HFFc6 (cell line): ENCODE measurements at regions not wholly inside any gene's neighbourhood (a gene's known extent, or its start where the extent isn't known, plus 50 kb on each side); places are given as distances from the start of the nearest gene placed in this dataset.

Experiments used
- DNase-seq: peaks from one replicate; pipeline ENCODE4 v3.0.0-alpha.2; 2018
- H3K27ac Mint-ChIP-seq: 2 replicates; pipeline ENCODE4 v1.8.0; 2020; ENCODE audit warnings: mild to moderate bottlenecking, mixed read lengths
- H3K27me3 Mint-ChIP-seq: 2 replicates; pipeline ENCODE4 v1.8.0; 2021; ENCODE audit warnings: mild to moderate bottlenecking, moderate library complexity, mixed read lengths; ENCODE audit not compliant: insufficient read depth
- H3K36me3 Mint-ChIP-seq: 2 replicates; pipeline ENCODE4 v1.8.0; 2021; ENCODE audit warnings: low read depth, mixed read lengths
- H3K4me1 Mint-ChIP-seq: 2 replicates; pipeline ENCODE4 v1.8.0; 2020; ENCODE audit warnings: low read depth, mixed read lengths
- H3K4me3 Mint-ChIP-seq: 2 replicates; pipeline ENCODE4 v1.8.0; 2020; ENCODE audit warnings: mild to moderate bottlenecking, moderate library complexity, mixed read lengths
- H3K9me3 Mint-ChIP-seq: 2 replicates; pipeline ENCODE4 v1.8.0; 2020; ENCODE audit warnings: mild to moderate bottlenecking, mixed read lengths
- TF ChIP-seq, protein P1 (sequence below): fragments of 200-600 bp; sonication (generic); IDR thresholded peaks from 2 replicates; pipeline ENCODE4 v1.5.0; 2021; ENCODE audit warnings: antibody characterized with exemption, mild to moderate bottlenecking

DNA sequence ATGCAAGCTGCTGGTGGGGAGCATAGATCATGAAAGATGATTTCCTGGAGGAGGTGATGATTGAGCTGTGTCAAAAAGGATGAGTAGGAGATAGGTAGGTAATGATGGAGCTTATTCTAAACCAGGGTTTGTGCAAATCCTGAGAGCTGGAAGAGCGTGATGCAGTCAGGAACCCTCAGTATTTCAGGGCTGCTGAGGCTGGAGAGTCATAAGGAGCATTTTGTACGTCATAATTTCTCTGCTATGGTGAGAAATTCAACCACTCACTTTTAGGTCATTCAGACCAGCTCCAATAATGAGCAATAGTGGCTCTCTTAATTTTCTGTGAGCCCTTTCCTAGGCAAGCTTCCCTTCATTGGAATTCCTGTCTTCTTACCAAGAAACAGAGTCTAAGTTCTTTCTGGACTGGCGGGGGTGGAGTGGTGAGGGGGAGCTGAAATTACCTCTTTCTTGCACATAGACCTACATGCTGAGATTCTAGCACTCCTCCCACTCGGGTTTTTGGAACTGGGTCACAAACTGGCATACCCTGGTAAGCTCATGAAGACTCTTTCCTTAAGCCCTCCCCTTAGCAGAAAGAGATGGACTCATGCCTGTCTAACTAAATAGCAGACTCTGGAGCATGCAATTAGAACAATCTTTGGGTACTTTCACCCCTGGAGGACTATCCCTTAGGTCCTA, 62.2 kb upstream of the MYCBP2 start:
- no peak for DNase-seq

DNA sequence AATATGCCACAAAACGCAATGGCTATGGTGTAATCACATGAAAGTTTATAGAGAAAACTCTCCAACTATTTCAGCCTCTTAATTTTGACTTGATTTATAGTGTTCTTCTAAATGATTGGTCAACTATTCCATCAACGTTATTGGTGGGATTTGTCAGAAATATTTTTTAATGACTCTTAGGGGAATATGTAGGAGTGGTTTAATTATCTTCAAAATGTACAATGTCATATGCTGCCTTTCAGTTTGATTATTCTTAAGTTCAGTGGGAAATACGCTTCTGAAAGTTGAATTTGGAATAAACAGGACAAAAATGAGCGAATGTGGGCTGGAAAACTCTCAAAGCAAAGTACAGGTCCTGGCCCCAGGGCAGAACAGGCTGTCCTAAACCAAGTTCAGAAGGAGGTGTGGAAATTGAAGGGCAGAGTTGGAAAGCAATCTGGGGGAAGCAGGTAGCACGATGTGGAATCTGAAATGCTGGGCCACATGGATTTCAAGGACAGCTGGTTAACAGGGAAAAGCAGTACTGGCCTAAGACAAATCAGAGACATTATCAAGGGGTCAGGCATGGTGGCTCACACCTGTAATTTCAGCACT, 60.8 kb upstream of the MYCBP2 start:
- DNase-seq: no peak
- TF ChIP-seq, protein P1, sequence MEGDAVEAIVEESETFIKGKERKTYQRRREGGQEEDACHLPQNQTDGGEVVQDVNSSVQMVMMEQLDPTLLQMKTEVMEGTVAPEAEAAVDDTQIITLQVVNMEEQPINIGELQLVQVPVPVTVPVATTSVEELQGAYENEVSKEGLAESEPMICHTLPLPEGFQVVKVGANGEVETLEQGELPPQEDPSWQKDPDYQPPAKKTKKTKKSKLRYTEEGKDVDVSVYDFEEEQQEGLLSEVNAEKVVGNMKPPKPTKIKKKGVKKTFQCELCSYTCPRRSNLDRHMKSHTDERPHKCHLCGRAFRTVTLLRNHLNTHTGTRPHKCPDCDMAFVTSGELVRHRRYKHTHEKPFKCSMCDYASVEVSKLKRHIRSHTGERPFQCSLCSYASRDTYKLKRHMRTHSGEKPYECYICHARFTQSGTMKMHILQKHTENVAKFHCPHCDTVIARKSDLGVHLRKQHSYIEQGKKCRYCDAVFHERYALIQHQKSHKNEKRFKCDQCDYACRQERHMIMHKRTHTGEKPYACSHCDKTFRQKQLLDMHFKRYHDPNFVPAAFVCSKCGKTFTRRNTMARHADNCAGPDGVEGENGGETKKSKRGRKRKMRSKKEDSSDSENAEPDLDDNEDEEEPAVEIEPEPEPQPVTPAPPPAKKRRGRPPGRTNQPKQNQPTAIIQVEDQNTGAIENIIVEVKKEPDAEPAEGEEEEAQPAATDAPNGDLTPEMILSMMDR: no peak
- Mint-ChIP-seq H3K27ac (peak overlapping the region; percentile 67), H3K9me3 (peaks cover 11% of the 10 kb centered on the region; the same call in 1 of the 2 replicates), H3K27me3 (peaks cover 2% of the 10 kb centered on the region; the same call in 1 of the 2 replicates), H3K36me3 (peaks cover 4% of the 10 kb centered on the region; the same call in 1 of the 2 replicates), H3K4me1 (peaks cover 45% of the 10 kb centered on the region), H3K4me3 (peak overlapping the region; percentile 18; the same call in 1 of the 2 replicates)

More for the DNA sequence above, 62.2 kb upstream of the MYCBP2 start:
- peaks cover 45% of the 10 kb centered on the region for H3K4me1 Mint-ChIP-seq
- TF ChIP-seq, protein P1: no peak
- H3K27me3 Mint-ChIP-seq: peaks cover 2% of the 10 kb centered on the region; the same call in 1 of the 2 replicates
- no peak overlapping the region for H3K27ac Mint-ChIP-seq
- peaks cover 4% of the 10 kb centered on the region; the same call in 1 of the 2 replicates for H3K36me3 Mint-ChIP-seq
- H3K9me3 Mint-ChIP-seq: peaks cover 11% of the 10 kb centered on the region; the same call in 1 of the 2 replicates
- no peak overlapping the region for H3K4me3 Mint-ChIP-seq

DNA sequence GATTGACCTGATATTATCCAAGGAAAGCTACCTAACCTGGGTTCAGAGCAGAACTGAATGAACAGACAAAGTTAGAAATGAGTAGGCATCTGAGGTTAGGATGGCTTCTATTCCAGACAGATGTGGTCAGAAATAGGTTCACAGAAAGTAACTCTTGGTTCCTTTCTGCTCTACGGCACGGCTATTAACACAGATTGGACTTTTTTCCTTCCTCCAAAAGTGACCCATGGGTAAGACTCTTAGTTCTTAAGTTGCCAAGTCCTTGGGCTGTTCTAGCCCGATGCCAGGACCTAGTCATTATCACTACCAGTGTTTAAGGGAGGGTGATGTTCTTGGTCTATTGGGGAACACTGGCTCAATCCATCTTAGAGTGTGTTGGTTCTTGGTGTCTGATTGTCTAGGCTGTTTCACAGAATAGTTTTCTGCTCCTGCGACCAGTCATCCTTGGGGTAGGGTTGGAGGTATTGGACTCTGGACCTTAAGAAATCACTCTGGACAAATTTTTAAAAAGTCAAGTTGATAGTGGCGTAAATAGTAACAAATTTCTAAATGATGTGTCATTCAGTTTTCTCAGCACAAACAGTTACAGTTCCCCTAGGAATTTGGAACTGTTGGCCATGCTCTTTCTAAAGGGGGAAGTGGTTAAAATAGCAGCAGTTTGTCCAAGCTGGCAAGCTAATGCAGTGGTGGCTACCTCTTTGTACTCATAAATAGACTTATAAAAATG, 60.1 kb upstream of the MYCBP2 start:
- H3K9me3 Mint-ChIP-seq: peaks cover 11% of the 10 kb centered on the region; the same call in 1 of the 2 replicates
- H3K4me3 Mint-ChIP-seq: peak overlapping the region; percentile 10; the same call in 1 of the 2 replicates
- TF ChIP-seq, protein P1: no peak
- DNase-seq: peak; percentile 69
- peaks cover 45% of the 10 kb centered on the region for H3K4me1 Mint-ChIP-seq
- H3K27me3 Mint-ChIP-seq: peaks cover 2% of the 10 kb centered on the region; the same call in 1 of the 2 replicates
- H3K36me3 Mint-ChIP-seq: peaks cover 4% of the 10 kb centered on the region; the same call in 1 of the 2 replicates
- peak overlapping the region; percentile 67 for H3K27ac Mint-ChIP-seq

DNA sequence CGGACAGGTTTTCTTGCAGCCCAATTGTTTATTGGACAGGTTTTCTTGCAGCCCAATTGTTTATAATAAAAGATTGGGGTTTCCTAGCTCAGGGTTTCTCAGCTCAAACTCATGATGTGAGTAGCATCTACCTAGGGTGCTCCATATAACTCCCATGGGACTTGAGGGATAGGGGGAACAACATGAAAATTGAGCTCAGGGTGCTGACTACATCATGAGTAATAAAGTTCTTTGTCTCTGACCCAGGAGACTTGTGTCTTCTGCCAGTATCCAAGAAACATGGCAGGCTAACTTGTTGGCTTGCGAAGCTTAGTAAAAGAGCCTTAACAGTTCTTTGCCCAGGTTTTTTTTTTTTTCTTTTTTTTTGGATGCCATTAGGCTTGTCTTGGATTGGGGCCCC, 59.2 kb upstream of the MYCBP2 start:
- TF ChIP-seq, protein P1: no peak
- Mint-ChIP-seq H3K4me1 (peaks cover 45% of the 10 kb centered on the region), H3K36me3 (peaks cover 4% of the 10 kb centered on the region; the same call in 1 of the 2 replicates), H3K9me3 (peaks cover 11% of the 10 kb centered on the region; the same call in 1 of the 2 replicates), H3K27ac (peak overlapping the region; percentile 70), H3K4me3 (no peak overlapping the region), H3K27me3 (peaks cover 2% of the 10 kb centered on the region; the same call in 1 of the 2 replicates)
- DNase-seq: no peak

DNA sequence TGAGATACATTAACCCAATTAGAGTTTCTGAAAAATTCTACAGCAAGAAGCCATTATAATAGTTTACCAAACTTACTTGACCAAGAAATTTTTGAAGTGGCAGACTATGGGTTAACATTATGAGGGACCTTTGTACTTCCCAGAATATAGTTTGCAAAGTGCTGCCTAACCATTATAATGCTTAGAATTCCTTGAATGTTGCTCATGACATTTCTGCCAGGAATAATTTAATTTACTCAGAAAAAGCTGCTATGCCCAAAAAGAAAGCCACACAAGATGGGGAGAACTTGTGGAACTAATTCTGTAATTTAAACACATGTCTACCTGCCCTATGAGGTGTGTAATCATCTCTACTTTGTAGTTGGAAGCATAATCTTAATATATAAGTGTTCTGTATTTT, 58.1 kb upstream of the MYCBP2 start:
- TF ChIP-seq, protein P1: no peak
- H3K27ac Mint-ChIP-seq: peak overlapping the region; percentile 57
- peak; percentile 42 for DNase-seq
- no peak overlapping the region for H3K4me3 Mint-ChIP-seq
- H3K9me3 Mint-ChIP-seq: peaks cover 11% of the 10 kb centered on the region; the same call in 1 of the 2 replicates
- H3K27me3 Mint-ChIP-seq: peaks cover 3% of the 10 kb centered on the region
- H3K4me1 Mint-ChIP-seq: peaks cover 45% of the 10 kb centered on the region
- peaks cover 4% of the 10 kb centered on the region; the same call in 1 of the 2 replicates for H3K36me3 Mint-ChIP-seq
